RWPE2 (cell line): ENCODE measurements at regions not wholly inside any gene's neighbourhood (a gene's known extent, or its start where the extent isn't known, plus 50 kb on each side); places are given as distances from the start of the nearest gene placed in this dataset.

Experiments used
- ATAC-seq: fragments of 200-7000 bp; cut with Tn5 transposase; 3 replicates; pipeline ENCODE4 v1.9.1; 2021; ENCODE audit warnings: low read depth
- DNase-seq: peaks from one replicate; pipeline ENCODE4 v3.0.0-alpha.2; 2020; ENCODE audit warnings: low spot score
- H3K27ac ChIP-seq: fragments of 450-650 bp; 2 replicates; pipeline ENCODE4 v1.5.1; 2017; ENCODE audit warnings: mild to moderate bottlenecking; ENCODE audit not compliant: poor library complexity, severe bottlenecking
- H3K27me3 ChIP-seq: fragments of 250-450 bp; sonication (Bioruptor Pico); 2 replicates; pipeline ENCODE4 v1.5.1; 2021; ENCODE audit warnings: mild to moderate bottlenecking, moderate library complexity; ENCODE audit not compliant: insufficient read depth, poor library complexity, severe bottlenecking
- H3K36me3 ChIP-seq: fragments of 250-450 bp; sonication (Bioruptor Pico); 2 replicates; pipeline ENCODE4 v1.5.1; 2020; ENCODE audit warnings: low read depth, mild to moderate bottlenecking, moderate library complexity
- H3K4me1 ChIP-seq: fragments of 250-450 bp; sonication (Bioruptor Pico); 2 replicates; pipeline ENCODE4 v1.5.1; 2021; ENCODE audit warnings: mild to moderate bottlenecking, moderate library complexity; ENCODE audit not compliant: insufficient read depth, poor library complexity, severe bottlenecking
- H3K4me3 ChIP-seq: fragments of 250-450 bp; sonication (Bioruptor Pico); 2 replicates; pipeline ENCODE4 v1.5.1; 2021; ENCODE audit warnings: mild to moderate bottlenecking, moderate library complexity; ENCODE audit not compliant: severe bottlenecking
- H3K9me3 ChIP-seq: fragments of 250-450 bp; sonication (Bioruptor Pico); 2 replicates; pipeline ENCODE4 v1.5.1; 2021; ENCODE audit warnings: mild to moderate bottlenecking, moderate library complexity; ENCODE audit not compliant: severe bottlenecking
- CTCF ChIP-seq: fragments of 450-650 bp; IDR thresholded peaks from one replicate; pipeline ENCODE4 v1.5.1; 2017; ENCODE audit warnings: mild to moderate bottlenecking, moderate library complexity; ENCODE audit not compliant: poor library complexity, severe bottlenecking

GRCh38 chr10:118392761-118393160, 50.6 kb upstream of the FAM204A start:
- Histone ChIP-seq H3K36me3 (no peaks in the 10 kb centered on the region), H3K27me3 (no peaks in the 10 kb centered on the region), H3K9me3 (no peaks in the 10 kb centered on the region), H3K4me3 (no peak overlapping the region), H3K27ac (no peak overlapping the region), H3K4me1 (no peaks in the 10 kb centered on the region)
- ATAC-seq, result no peak
- DNase-seq, result no peak
- no peak for TF ChIP-seq CTCF
